ENCODE measurements at regions not wholly inside any gene's neighbourhood (a gene's known extent, or its start where the extent isn't known, plus 50 kb on each side); places are given as distances from the start of the nearest gene placed in this dataset.
A peak's percentile ranks its signal among the peaks of the same experiment; 100 is the strongest.

DNA sequence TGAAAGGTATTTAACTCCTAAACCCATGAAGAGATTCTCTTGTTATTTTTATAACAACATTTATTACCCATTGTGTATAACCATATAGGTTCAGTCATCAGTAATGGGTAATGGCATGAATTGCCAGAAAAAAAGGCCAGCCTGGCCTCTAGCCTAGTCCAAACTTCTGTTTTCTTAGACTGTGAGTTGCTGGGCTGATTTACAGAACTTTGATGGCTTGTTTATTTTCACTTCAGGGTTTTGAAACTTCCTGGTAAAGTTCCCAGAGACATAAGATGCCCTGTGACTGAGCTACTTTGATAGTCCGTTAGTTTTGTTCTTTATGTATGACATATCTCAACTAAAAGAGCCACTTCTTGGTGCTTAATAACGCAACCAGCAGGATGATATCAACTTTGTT lies 164.8 kb downstream of the METTL4 start:
- DNase-seq (ENCODE audit: low spot score) (no peak), FAIRE-seq (no peak)

DNA sequence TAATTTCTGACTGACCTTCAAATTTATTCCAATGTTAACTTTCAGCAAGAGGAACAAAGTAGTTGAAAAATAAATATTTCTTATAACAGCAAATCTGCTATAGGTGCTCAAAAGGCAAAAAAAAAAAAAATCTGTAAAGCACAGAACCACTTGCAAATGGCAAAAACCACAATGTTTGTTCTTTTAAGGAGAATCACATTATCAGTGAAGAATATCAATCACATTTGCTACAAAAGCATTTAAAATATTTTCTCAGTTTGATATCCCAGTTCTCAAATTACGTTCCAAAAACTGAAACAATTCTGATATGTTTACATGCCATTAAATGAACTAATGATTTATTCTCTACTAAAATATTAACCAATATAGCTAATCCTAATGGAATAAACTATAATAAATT lies 163.3 kb downstream of the METTL4 start:
- DNase-seq (ENCODE audit: low spot score): no peak

DNA sequence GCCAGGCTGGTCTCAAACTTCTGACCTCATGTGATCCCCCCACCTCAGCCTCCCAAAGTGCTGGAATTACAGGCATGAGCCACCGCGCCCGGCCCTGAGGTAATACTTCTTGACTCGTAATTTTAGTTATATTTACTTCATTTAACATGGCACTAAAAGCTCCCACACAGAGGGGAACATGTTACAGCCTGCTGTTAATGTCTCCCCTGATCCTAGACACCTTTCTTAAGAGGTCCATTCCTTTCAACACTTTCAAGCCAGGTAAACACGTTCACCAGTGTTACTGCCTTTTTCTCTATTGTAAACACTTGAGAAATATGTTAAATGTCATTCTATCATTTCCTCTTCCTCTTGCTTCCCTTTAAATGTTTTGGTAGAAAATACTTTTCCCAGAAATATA lies 161.4 kb downstream of the METTL4 start:
- FAIRE-seq (no peak), DNase-seq (ENCODE audit: low spot score) (no peak)

More for the DNA sequence above, 163.3 kb downstream of the METTL4 start:
- no peak for FAIRE-seq

DNA sequence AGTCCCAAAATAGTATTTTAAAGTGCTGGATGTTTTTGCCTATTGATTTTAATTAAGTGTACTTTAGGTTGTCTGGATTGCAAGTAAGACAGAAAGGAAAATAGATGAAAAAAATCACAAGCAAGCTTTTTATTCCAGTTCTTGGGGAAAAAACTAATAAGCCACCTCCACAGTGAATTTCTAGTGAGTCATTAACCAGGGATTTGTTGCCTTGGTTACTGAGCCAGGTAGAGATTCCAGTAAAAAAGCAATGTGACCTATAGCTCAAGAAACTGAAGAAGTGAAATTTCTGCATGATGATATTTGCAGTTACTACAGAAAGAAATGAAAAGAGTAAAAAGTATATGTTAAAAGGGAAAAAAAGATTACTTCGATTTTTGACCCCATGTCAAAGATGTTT lies 160.6 kb downstream of the METTL4 start:
- peak; percentile 19 for DNase-seq (ENCODE audit: low spot score)
- no peak for FAIRE-seq

DNA sequence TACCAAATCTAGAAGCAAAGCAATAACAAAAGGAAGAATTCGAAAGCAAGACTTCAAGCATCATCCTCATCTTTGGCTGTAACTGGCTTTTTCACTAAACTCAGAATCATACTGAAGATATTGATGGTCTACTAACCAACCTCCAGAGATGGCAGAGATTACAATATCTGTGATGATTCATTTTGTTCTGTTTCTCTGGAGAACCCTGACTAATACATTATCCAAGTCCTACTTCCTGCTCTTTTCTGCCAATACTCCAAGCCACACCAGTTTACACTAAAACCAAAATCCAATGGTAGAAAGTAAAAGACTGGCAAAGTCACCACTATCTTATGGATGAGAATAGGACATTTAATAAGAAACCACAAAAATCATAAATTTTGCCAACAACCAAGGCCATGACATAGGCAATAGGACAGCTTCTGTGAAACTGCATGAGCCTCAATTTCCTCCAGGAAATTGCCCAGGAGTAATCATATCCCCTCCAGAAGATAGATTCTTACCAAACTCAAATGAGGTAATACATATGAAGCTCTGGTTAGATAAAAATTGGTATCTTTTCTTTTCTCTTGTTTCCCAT lies 159.8 kb downstream of the METTL4 start:
- FAIRE-seq: peak; percentile 71
- DNase-seq (ENCODE audit: low spot score): peak; percentile 46

DNA sequence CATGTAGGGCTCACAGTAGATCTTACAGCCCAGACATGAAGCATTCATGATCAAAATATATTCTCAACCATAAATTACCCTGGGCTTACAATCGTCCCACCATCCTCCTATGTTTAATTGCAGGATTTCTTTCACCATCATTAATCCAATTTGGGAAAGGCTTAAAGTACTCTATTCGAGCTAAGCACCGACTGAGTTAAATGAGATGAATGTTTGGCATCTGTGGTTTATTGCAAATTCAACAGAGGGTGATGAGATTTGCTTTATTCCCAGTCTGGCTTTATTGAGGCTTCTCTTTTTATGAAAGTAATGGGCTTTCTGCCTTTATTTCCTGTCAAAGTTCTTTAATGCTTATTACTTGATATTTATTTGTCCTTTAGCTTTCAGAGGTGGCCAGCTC lies 159.0 kb downstream of the METTL4 start:
- FAIRE-seq (no peak), DNase-seq (ENCODE audit: low spot score) (no peak)

DNA sequence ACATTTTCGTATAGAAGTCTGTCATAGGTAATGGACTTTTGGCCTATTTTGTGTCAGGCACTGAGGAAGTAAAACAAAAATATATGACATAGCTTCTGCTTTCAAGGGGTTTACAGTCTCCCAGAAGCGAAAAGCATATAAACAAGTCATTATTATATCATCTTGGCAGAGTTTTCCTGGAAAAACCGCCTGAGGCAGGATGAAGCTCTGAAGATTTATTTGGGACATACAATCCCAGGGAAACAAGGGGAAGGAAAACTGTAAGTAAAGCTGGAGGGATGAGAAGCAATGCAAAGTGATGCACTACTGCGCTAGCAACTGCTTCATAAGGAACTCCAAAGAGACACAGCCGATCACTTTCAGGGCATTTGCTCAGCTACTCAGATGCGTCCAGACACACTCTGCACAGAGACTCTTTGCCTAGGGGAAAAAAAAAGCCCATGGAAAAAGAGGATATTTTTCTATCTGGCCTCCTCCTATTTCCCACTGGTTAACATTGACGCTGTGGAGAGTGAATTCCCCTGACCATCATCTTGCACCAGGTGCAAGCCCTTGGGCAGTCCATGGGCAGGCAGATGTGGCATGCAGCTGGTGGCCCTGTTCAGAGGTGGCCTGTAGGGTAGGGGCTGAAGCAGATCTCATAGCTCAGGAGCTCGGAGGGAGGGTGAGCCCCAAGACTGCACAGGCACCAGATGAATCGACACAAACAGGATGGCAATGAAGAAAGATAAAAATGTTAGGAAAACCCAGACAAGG lies 158.1 kb downstream of the METTL4 start:
- FAIRE-seq: no peak
- DNase-seq (ENCODE audit: low spot score): no peak

DNA sequence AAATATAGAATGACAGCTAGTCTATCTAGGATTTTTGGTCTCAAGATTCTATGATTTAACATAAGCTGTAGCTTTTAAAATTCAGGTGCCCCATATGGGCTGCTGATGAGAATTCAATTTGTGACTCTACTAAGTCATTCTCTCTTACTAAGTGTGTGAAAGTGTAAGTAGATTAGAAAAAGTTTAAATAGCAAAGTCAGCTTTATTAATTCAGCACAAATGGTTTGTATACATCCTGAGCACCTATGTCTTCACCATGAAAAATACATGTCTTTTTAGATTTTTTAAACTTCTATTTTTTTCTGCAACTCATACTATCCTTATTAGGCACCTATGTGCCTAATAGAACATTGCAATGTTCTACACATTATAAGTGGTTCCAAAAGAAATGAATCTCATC lies 157.1 kb downstream of the METTL4 start:
- DNase-seq (ENCODE audit: low spot score): no peak
- no peak for FAIRE-seq

DNA sequence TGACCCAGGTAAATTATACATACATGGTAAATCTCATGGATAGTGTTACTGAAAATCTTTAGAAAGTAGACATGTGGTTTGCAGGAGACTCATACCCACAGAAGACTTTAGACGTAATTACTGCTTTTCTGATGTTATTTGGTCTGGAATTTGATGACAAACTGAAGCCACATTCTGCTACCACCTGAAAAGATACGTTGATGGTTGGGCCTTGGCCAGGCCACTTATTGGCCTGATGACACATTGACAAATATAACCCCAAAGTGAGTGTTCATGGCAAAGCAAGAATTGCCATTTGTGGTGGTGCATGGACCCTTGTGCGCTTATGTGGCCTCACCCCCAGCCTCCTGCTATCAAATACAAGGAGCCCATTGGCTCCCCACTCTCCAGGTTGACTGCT lies 155.6 kb downstream of the METTL4 start:
- no peak for FAIRE-seq

DNA sequence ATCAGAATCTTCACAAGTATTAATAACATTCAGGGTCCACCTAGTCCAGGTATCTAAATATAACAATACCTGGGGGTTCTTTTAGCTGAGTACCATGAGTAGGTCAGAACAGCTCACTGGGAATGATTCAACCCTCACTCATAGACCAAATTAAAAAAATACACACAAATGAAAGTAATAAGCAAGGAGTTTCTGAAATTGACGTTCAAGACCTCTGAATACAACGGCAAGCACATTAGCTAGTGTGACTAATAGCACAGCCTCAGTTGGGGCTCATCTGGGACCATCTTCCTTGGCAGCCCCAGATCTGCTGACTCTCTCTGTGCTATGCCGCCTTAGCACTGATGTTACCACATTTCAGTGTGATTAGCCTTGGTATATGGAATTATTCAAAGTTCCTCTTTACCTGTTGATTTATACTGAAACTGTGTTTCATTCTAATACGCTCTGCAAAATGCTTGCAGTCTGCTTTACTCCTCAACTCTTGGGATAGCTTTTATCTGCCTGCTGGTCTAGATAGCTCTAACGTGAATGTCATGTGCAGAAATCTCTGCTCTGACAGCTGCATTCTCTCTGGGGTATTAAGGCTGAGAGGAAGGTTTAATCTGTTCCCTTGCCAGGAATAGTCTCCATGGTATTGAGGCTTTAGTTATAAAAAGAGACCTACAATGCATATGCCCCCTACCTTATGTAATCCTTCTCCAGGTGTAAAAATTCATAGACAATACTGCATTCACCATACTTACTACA lies 153.3 kb downstream of the METTL4 start:
- no peak for FAIRE-seq
- DNase-seq (ENCODE audit: low spot score): no peak

More for the DNA sequence above, 155.6 kb downstream of the METTL4 start:
- DNase-seq (ENCODE audit: low spot score): no peak

DNA sequence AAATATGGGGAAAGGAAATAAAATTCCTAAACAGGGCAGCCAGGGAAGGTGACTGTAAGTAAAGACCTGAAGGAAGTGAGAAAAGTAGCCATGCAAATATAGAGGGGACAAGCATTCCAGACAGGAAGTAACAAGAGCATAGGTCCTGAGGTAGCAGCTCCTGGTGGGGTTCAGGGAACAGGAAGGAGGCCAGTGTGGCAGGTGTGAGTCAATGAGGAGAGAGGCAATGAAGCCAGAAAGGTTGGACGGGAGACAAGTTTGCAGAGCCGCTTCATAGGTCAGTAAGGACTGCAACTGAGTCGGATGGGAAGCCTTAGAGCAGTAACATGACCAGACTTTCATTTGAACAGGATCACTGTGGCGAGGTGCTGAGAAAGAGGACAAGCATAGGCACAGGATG lies 150.9 kb downstream of the METTL4 start:
- DNase-seq (ENCODE audit: low spot score) (no peak), FAIRE-seq (no peak)

DNA sequence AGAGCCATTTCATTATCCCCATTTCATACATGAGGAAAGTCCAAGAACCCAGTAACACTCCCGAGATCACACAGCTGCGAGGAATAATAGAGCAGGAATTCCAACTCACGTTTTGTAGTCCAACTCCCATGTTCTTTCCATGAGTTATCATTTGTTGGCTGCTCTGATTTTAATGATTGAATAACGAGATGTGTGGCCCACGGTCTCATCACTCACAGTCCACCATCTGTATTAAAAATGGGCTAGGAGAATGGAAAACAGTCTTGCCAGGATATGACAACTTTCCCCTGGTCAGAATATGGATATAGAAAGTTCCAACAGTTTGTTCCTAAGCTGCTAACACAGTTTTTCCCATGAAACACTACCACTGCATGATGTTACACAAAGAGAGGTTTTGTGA lies 147.5 kb downstream of the METTL4 start:
- no peak for FAIRE-seq
- no peak for DNase-seq (ENCODE audit: low spot score)

DNA sequence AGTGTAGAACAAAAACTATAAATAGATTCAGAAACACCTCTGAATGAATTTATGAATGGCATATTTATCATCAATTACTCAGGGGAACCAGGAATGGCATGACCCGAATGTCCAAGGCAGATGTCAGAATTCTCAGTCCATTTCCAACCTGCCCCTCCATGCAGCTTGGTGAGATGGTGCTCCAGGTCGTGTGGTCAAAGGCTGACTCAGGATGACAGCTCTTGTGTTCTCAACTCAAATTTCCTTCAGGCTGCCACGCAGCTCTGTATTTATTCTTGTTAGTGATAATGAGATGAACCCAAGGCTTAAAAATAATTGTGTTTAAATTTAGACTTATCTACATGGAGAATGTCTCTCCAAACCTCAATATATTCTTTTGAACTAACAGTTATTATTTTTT lies 146.9 kb downstream of the METTL4 start:
- DNase-seq (ENCODE audit: low spot score) (no peak), FAIRE-seq (no peak)

DNA sequence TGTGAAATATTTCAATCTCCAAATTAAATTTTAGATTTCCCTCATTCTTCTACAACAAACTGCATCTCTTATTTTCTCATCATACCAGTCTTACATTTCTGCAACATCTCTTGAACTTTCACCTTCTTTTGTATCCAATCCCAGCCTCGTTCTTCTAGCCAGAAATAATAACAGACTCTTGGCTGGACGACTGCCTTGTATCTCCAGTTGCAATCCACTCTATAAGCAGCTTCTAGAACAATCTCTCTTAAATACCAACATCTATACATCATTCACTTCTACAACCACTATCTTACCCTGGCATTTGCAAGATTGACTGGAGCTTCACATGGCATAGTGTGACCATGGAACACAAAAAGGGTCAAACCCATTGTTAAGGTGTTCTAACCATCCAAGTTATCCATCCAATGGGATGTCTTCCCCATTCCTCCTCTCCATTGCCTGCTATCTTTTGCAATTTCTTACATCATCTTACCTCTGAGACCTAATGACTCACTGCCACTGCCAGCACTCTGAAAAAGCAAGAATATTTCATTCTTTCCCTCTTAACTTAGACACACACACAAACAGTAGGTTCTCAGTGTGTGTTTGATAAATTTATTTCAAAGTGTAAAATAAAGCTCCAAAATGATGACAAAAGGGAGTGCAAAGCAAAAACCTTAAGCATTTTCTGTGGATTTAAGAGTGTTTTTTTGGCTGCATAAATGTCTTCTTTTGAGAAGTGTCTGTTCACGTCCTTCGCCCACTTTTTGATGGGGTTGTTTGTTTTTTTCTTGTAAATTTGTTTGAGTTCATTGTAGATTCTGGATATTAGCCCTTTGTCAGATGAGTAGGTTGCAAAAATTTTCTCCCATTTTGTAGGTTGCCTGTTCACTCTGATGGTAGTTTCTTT lies 145.6 kb downstream of the METTL4 start:
- FAIRE-seq (no peak), DNase-seq (ENCODE audit: low spot score) (no peak)

DNA sequence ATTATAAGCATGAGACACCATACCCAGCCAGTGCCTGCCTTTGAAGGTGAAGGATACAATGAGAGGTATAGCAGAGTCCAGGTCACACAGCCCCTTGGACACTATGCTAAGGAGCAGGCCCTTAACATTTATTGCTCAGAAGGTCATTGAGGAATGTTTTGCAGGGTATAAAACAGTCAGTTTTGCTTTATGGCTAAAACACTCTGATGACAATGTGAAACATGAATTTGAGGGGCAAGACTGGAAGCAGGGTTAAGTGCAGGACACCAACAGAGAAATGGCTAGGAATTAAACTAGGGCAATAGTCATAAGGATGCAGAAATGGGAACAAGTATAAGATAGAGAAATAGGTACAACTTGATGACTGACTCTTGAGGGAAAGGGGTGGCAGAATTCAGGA lies 141.1 kb downstream of the METTL4 start:
- FAIRE-seq (no peak), DNase-seq (ENCODE audit: low spot score) (no peak)

DNA sequence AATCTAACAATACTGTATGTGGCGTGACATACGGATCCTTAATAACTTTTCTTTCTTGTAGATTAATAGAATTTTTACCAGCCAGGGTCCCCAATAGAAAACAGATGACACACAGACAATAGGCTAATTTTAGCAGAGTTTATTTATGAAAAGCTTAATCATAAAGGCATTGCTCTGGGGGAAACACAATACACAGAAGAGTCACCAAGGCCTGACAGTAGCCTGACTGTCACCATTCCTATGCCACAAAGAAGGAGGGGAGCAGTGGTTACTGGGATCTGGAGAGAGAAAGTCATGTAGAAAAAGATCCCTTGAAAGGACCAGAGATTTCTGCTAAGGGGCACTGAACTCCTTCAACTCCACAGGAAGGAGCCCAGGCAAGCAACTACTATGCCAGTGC lies 139.5 kb downstream of the METTL4 start:
- DNase-seq (ENCODE audit: low spot score) (no peak), FAIRE-seq (no peak)

DNA sequence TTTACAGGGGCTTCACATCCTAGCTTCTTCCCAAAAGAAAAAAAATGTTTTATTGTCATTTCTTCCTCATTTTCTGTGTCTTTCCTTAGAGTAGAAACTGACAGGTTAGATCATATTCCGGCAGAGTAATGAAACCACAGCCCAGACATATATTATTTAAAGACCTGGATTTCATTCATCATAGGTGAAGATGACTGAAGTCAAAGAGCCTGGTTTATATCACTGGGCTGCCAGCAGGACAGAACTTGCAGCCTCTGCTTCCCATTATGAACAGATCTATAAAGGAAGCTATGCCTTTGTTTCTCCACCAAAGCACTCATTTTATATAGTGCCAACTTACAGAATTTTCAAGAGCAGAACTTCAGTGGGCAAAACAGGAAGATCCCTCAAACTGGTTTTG lies 137.9 kb downstream of the METTL4 start:
- FAIRE-seq: no peak
- DNase-seq (ENCODE audit: low spot score): no peak

DNA sequence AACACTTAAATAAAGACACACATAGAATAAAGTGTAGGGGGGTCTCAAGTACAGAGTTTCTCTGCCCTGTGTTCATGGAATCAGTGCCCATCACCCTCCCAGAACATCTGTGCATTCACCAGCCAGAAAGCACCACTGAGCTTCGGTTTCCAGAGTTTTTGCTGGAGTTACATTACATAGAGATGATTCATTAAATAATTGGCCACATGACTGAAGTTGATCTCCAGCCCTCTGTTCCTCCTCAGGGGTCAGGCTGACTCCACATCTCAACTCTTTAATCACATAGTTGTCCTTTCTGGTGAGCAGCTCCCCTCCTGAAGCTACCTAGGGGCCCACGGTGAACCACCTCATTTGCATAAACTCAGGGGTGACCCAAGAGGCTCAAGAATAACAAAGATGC lies 129.8 kb downstream of the METTL4 start:
- FAIRE-seq: no peak
- DNase-seq (ENCODE audit: low spot score): peak; percentile 13

DNA sequence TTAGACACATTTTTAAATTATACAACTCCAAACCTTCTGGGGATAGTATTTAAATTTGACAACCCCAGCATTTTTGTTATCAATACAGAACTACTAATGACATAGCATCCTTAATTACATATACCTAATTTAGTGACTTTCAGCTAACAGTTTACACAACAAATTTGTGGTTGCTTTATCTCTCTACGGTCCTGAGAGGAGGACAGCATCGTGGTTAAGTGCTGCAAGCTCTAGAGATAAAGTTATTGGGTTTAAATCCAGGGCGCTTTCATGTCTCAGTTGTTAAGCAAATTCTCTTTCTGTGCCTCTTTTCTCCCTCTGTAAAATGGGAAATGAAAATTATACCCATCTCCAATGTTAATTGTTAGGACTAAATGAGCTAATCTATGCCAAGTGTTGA lies 129.3 kb downstream of the METTL4 start:
- FAIRE-seq (no peak), DNase-seq (ENCODE audit: low spot score) (no peak)

DNA sequence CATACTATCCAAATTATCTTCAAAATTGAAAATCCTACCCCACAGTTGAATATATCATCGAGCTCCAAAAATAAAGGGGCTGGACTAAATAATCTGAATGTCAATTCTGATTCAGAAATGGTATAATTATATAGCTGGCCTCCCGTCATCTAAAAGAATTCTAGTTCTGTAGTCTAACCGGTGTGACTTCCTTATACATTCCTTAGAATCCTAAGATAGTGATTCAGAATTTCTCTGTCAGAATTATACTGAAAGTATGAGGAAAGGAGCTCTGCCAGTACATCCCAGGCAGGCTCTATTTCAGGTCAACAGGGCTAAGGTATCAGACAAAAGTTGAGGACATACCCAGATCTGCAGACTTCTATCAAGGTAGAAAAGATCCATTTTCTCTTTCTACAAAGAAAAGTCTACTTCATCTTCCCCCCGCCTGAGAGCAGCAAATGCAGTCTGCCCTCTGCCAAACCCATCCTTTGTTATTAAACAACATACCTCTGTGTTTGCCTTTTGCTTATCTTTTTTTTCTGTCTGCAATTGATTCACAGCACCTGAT lies 128.5 kb downstream of the METTL4 start:
- DNase-seq (ENCODE audit: low spot score) (peak; percentile 17), FAIRE-seq (no peak)

DNA sequence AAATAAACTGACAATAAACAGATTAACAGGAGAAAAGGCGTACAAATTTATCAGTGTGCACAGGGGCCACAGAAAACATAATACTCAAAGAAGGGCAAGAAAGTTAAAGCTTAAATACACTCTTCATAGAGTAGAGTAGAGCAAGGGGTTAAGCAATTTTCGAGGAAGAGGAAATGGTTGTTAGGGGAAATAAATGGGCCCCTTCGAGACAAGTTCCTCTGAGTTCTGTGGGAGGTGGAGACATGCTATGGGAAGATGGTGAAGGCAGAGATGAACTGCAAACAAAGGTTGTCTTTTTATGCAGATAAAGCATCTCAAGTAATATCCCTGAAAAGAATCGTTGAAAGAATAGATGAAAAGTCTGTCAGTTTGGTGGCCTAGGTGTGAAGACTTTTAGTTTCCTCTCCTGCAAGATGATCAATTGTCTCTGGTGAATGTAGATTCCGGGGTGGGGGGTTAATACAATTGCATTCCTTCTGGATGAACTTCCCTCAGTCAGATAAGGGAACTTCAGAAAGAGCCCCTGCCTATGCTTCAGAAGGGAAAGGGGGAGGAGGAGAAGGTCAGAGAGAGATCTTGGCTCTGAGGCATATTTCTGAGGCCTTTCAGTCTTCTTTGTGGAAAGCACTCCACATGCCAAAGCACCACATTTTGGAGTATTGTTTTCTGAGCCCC lies 127.0 kb downstream of the METTL4 start:
- FAIRE-seq (no peak), DNase-seq (ENCODE audit: low spot score) (no peak)

Measured in RCC 7860 (cell line).